CD14-positive monocyte (primary cell): ENCODE measurements at regions not wholly inside any gene's neighbourhood (a gene's known extent, or its start where the extent isn't known, plus 50 kb on each side); places are given as distances from the start of the nearest gene placed in this dataset.

Source experiments
- DNase-seq, 3 donors: peaks; one replicate each; pipeline ENCODE4 v3.0.0-alpha.2; 2011 to 2022
- H2AFZ ChIP-seq: 2 replicates; pipeline ENCODE4 v1.6.0; 2012; ENCODE audit warnings: mild to moderate bottlenecking, low read depth, low read length, inconsistent platforms; ENCODE audit not compliant: insufficient read depth, poor library complexity, severe bottlenecking
- H3K27ac ChIP-seq, 2 donors: 1 replicate in 1 of 2; 2 replicates in 1 of 2; pipeline ENCODE4 v1.5.1; 2012 to 2013; ENCODE audit warnings: low read length in 2 of 2, control low read depth in 1 of 2, inconsistent platforms in 1 of 2, low read depth in 1 of 2, mild to moderate bottlenecking in 1 of 2
- H3K27me3 ChIP-seq, 2 donors: one replicate each; pipeline versions ENCODE4 v1.6.0 to v1.6.1; 2011 to 2013; ENCODE audit warnings: low read length in 2 of 2; ENCODE audit not compliant: control insufficient read depth in 2 of 2, insufficient read depth in 2 of 2
- H3K36me3 ChIP-seq, 2 donors: replicated peaks in 1 of 2; 1 replicate in 1 of 2; 2 replicates in 1 of 2; pipeline versions ENCODE4 v1.5.1 to v1.6.1; 2012 to 2013; ENCODE audit warnings: low read length in 2 of 2, control low read depth in 1 of 2, inconsistent platforms in 1 of 2, mild to moderate bottlenecking in 1 of 2; ENCODE audit not compliant: insufficient read depth in 2 of 2, control insufficient read depth in 1 of 2
- H3K4me1 ChIP-seq, 2 donors: 1 replicate in 1 of 2; 2 replicates in 1 of 2; pipeline versions ENCODE4 v1.5.1 to v1.6.1; 2012 to 2013; ENCODE audit warnings: low read length in 2 of 2, control low read depth in 1 of 2, inconsistent platforms in 1 of 2, mild to moderate bottlenecking in 1 of 2, moderate library complexity in 1 of 2; ENCODE audit not compliant: insufficient read depth in 2 of 2, control insufficient read depth in 1 of 2
- H3K4me2 ChIP-seq: replicated peaks from 2 replicates; pipeline ENCODE3; 2012; ENCODE audit warnings: low read length, moderate library complexity, mild to moderate bottlenecking; ENCODE audit not compliant: poor library complexity, severe bottlenecking; ENCODE audit errors: extremely low read depth
- H3K4me3 ChIP-seq, 3 experiments: fragments of 200-600 bp in 1 of 3; sonication (generic) in 1 of 3; replicated peaks in 1 of 3; 1 replicate in 2 of 3; 2 replicates in 1 of 3; pipeline ENCODE4 v1.5.1; 2011 to 2013; ENCODE audit warnings: low read length in 3 of 3, mild to moderate bottlenecking in 3 of 3, control low read depth in 2 of 3, low read depth in 2 of 3, inconsistent platforms in 1 of 3, moderate library complexity in 1 of 3
- H3K79me2 ChIP-seq: 2 replicates; pipeline ENCODE4 v1.6.0; 2012; ENCODE audit warnings: mild to moderate bottlenecking, control low read depth, inconsistent platforms, low read length, moderate library complexity; ENCODE audit not compliant: insufficient read depth
- H3K9ac ChIP-seq: 2 replicates; pipeline ENCODE4 v1.6.0; 2017; ENCODE audit warnings: low read length, mild to moderate bottlenecking; ENCODE audit not compliant: insufficient read depth, poor library complexity, severe bottlenecking
- H3K9me3 ChIP-seq, 2 donors: replicated peaks in 1 of 2; 1 replicate in 1 of 2; 2 replicates in 1 of 2; pipeline versions ENCODE4 v1.5.1 to v1.6.1; 2012 to 2013; ENCODE audit warnings: low read length in 2 of 2, control low read depth in 1 of 2; ENCODE audit not compliant: control insufficient read depth in 1 of 2, insufficient read depth in 1 of 2
- H4K20me1 ChIP-seq: 2 replicates; pipeline ENCODE4 v1.6.0; 2012; ENCODE audit warnings: mild to moderate bottlenecking, low read length, control low read depth, moderate library complexity; ENCODE audit not compliant: insufficient read depth
- H3K27ac Mint-ChIP-seq, 7 donors: one replicate each; pipeline ENCODE4 v1.8.0; 2020; ENCODE audit warnings: mild to moderate bottlenecking in 7 of 7, mixed read lengths in 7 of 7, moderate library complexity in 6 of 7, inconsistent platforms in 2 of 7
- H3K27me3 Mint-ChIP-seq, 3 donors: one replicate each; pipeline ENCODE4 v1.8.0; 2021 to 2022; ENCODE audit warnings: low read depth in 3 of 3, mild to moderate bottlenecking in 3 of 3, mixed read lengths in 3 of 3, moderate library complexity in 3 of 3, inconsistent platforms in 1 of 3
- H3K36me3 Mint-ChIP-seq, 2 donors: one replicate each; pipeline ENCODE4 v1.8.0; 2020; ENCODE audit warnings: mixed read lengths in 2 of 2, inconsistent platforms in 1 of 2, mild to moderate bottlenecking in 1 of 2
- H3K4me1 Mint-ChIP-seq: one replicate; pipeline ENCODE4 v1.8.0; 2020; ENCODE audit warnings: mild to moderate bottlenecking, mixed read lengths
- H3K4me3 Mint-ChIP-seq, 2 donors: one replicate each; pipeline ENCODE4 v1.8.0; 2020; ENCODE audit warnings: mild to moderate bottlenecking in 2 of 2, mixed read lengths in 2 of 2, moderate library complexity in 1 of 2
- H3K9me3 Mint-ChIP-seq, 7 donors: one replicate each; pipeline ENCODE4 v1.8.0; 2020 to 2022; ENCODE audit warnings: mixed read lengths in 7 of 7, mild to moderate bottlenecking in 6 of 7, moderate library complexity in 6 of 7, inconsistent platforms in 2 of 7
- CTCF ChIP-seq: fragments of 200-600 bp; IDR thresholded peaks from one replicate; pipeline ENCODE4 v1.8.0; 2022; ENCODE audit warnings: antibody characterized with exemption, mild to moderate bottlenecking
- WGBS: methylation state at CpG from one replicate; pipeline ENCODE4 v1.1.5; 2013; ENCODE audit warnings: missing lambda C conversion rate; ENCODE audit not compliant: insufficient coverage; 5-methylcytosine and 5-hydroxymethylcytosine counted together
- intact Hi-C, 2 donors: fragments of 100-400 bp; cut with micrococcal nuclease; formaldehyde crosslinking; loops; one replicate each; pipeline versions ENCODE4 v1.15.0 to v1.15.1; 2023

GRCh38 chr6:168739381-168739780 lies 298.4 kb downstream of the SMOC2 start:
- no peak for TF ChIP-seq CTCF
- Mint-ChIP-seq H3K27ac (no peak overlapping the region), H3K4me1 (no peaks in the 10 kb centered on the region), H3K27me3 (peaks cover 0 to 2% (median 1%) of the 10 kb centered on the region in 3 donors), H3K36me3 (no peaks in the 10 kb centered on the region), H3K4me3 (no peak overlapping the region), H3K9me3 (peaks cover 11 to 35% (median 16%) of the 10 kb centered on the region in 7 donors)
- peaks cover 11 to 35% of the 10 kb centered on the region in 2 donors for H3K9me3 ChIP-seq
- H2AFZ ChIP-seq, result no peak overlapping the region
- WGBS, result no CpG with 5 or more reads among the region's 2 CpGs
- intact Hi-C loops, result no loop called here
- H3K4me3 ChIP-seq, result no peak overlapping the region
- no peaks in the 10 kb centered on the region for H3K79me2 ChIP-seq
- no peaks in the 10 kb centered on the region for H4K20me1 ChIP-seq
- H3K27ac ChIP-seq, result no peak overlapping the region
- no peaks in the 10 kb centered on the region for H3K36me3 ChIP-seq
- DNase-seq, result no peak
- H3K4me2 ChIP-seq, result no peak overlapping the region
- H3K4me1 ChIP-seq, result no peaks in the 10 kb centered on the region
- H3K9ac ChIP-seq, result no peak overlapping the region
- no peaks in the 10 kb centered on the region for H3K27me3 ChIP-seq

GRCh38 chr6:168737481-168737880 lies 296.5 kb downstream of the SMOC2 start:
- Histone ChIP-seq H3K36me3 (no peaks in the 10 kb centered on the region), H2AFZ (no peak overlapping the region), H3K9ac (no peak overlapping the region), H4K20me1 (no peaks in the 10 kb centered on the region), H3K9me3 (peaks cover 9 to 28% of the 10 kb centered on the region in 2 donors), H3K27me3 (no peaks in the 10 kb centered on the region), H3K79me2 (no peaks in the 10 kb centered on the region), H3K4me1 (no peaks in the 10 kb centered on the region), H3K27ac (no peak overlapping the region), H3K4me3 (no peak overlapping the region), H3K4me2 (no peak overlapping the region)
- intact Hi-C loops, result no loop called here
- Mint-ChIP-seq H3K4me1 (no peaks in the 10 kb centered on the region), H3K27me3 (peaks cover 0 to 2% (median 1%) of the 10 kb centered on the region in 3 donors), H3K36me3 (no peaks in the 10 kb centered on the region), H3K27ac (no peak overlapping the region), H3K4me3 (no peak overlapping the region), H3K9me3 (peaks cover 7 to 28% (median 15%) of the 10 kb centered on the region in 7 donors)
- 89% methylated on average over 5 of the region's 5 CpGs for WGBS
- no peak for DNase-seq
- TF ChIP-seq CTCF, result no peak
